Endodermal cell (in vitro differentiated cells): ENCODE measurements at regions not wholly inside any gene's neighbourhood (a gene's known extent, or its start where the extent isn't known, plus 50 kb on each side); places are given as distances from the start of the nearest gene placed in this dataset.

ENCODE experiments used
- DNase-seq: peaks from one replicate; pipeline ENCODE4 v3.0.0-alpha.2; 2017
- H3K27ac ChIP-seq: 2 replicates; pipeline ENCODE4 v1.5.1; 2013; ENCODE audit warnings: mild to moderate bottlenecking, low read depth, low read length, moderate library complexity
- H3K27me3 ChIP-seq: 2 replicates; pipeline ENCODE4 v1.6.1; 2013; ENCODE audit warnings: mild to moderate bottlenecking, low read length, moderate library complexity; ENCODE audit not compliant: insufficient read depth, control insufficient read depth, poor library complexity, severe bottlenecking
- H3K36me3 ChIP-seq: 2 replicates; pipeline ENCODE4 v1.7.0; 2013; ENCODE audit warnings: mild to moderate bottlenecking, low read length, moderate library complexity; ENCODE audit not compliant: control insufficient read depth, insufficient read depth
- H3K4me1 ChIP-seq: one replicate; pipeline ENCODE4 v1.7.0; 2013; ENCODE audit warnings: low read length; ENCODE audit not compliant: control insufficient read depth, insufficient read depth
- H3K4me3 ChIP-seq: 2 replicates; pipeline ENCODE4 v1.5.1; 2013; ENCODE audit warnings: mild to moderate bottlenecking, low read length, moderate library complexity
- H3K9ac ChIP-seq: 2 replicates; pipeline ENCODE4 v1.6.1; 2013; ENCODE audit warnings: mild to moderate bottlenecking, low read length, moderate library complexity; ENCODE audit not compliant: poor library complexity, severe bottlenecking; ENCODE audit errors: extremely low read depth
- H3K9me3 ChIP-seq: 2 replicates; pipeline ENCODE4 v1.6.1; 2013; ENCODE audit warnings: mild to moderate bottlenecking, low read length, moderate library complexity; ENCODE audit not compliant: control insufficient read depth
- H3K27ac Mint-ChIP-seq: 2 replicates; pipeline ENCODE4 v1.8.0; 2020; ENCODE audit warnings: mixed read lengths
- H3K27me3 Mint-ChIP-seq: 2 replicates; pipeline ENCODE4 v1.8.0; 2021; ENCODE audit warnings: mild to moderate bottlenecking, mixed read lengths; ENCODE audit not compliant: insufficient read depth
- H3K36me3 Mint-ChIP-seq: 2 replicates; pipeline ENCODE4 v1.8.0; 2020; ENCODE audit warnings: low read depth, mixed read lengths
- H3K4me1 Mint-ChIP-seq: 2 replicates; pipeline ENCODE4 v1.8.0; 2020; ENCODE audit warnings: mixed read lengths
- H3K4me3 Mint-ChIP-seq: 2 replicates; pipeline ENCODE4 v1.8.0; 2020; ENCODE audit warnings: mild to moderate bottlenecking, moderate library complexity, mixed read lengths
- H3K9me3 Mint-ChIP-seq: 2 replicates; pipeline ENCODE4 v1.8.0; 2020; ENCODE audit warnings: mild to moderate bottlenecking, mixed read lengths
- WGBS, 2 experiments: methylation state at CpG; one replicate each; pipeline versions ENCODE4 v1.1.5 to v1.1.7; 2013; ENCODE audit warnings: missing lambda C conversion rate in 2 of 2, mixed read lengths in 1 of 2; ENCODE audit not compliant: insufficient coverage in 1 of 2, insufficient read length in 1 of 2; 5-methylcytosine and 5-hydroxymethylcytosine counted together
- TF ChIP-seq, protein P1 (sequence below): fragments of 200-600 bp; sonication (generic); conservative IDR thresholded peaks from 2 replicates; pipeline ENCODE4 v1.5.0; 2021; ENCODE audit warnings: antibody characterized with exemption, mild to moderate bottlenecking

DNA sequence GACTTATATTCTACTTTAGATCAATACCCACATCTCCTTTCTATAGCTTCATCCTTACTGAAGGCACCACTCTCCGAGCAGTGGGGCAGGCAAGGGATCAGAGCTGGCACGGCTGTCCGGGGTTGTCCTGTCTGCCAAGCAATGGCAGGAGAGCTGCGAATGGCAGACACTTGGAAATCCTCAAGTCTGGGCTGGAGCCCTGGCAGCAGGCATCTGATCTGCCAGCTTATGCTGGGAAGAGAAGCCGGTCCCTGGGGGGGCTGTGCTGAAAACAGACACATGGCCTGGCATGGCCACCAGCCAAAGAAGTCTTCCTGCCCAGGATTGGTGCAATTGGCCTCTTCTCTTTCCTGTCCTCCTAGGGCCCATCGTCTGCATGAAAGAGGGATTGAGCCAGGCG is 280.2 kb upstream of the PWP1 start:
- Mint-ChIP-seq H3K27me3 (peaks cover 2% of the 10 kb centered on the region), H3K4me3 (no peak overlapping the region), H3K9me3 (no peaks in the 10 kb centered on the region), H3K4me1 (no peaks in the 10 kb centered on the region), H3K36me3 (no peaks in the 10 kb centered on the region), H3K27ac (no peak overlapping the region)
- TF ChIP-seq, protein P1, sequence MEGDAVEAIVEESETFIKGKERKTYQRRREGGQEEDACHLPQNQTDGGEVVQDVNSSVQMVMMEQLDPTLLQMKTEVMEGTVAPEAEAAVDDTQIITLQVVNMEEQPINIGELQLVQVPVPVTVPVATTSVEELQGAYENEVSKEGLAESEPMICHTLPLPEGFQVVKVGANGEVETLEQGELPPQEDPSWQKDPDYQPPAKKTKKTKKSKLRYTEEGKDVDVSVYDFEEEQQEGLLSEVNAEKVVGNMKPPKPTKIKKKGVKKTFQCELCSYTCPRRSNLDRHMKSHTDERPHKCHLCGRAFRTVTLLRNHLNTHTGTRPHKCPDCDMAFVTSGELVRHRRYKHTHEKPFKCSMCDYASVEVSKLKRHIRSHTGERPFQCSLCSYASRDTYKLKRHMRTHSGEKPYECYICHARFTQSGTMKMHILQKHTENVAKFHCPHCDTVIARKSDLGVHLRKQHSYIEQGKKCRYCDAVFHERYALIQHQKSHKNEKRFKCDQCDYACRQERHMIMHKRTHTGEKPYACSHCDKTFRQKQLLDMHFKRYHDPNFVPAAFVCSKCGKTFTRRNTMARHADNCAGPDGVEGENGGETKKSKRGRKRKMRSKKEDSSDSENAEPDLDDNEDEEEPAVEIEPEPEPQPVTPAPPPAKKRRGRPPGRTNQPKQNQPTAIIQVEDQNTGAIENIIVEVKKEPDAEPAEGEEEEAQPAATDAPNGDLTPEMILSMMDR = no peak
- H3K36me3 ChIP-seq = no peaks in the 10 kb centered on the region
- WGBS, 2 experiments = 89 to 100% methylated on average over 1 to 7 of the region's 7 CpGs
- H3K27ac ChIP-seq = no peak overlapping the region
- H3K9ac ChIP-seq = no peak overlapping the region
- DNase-seq = no peak
- no peak overlapping the region for H3K4me3 ChIP-seq
- no peaks in the 10 kb centered on the region for H3K4me1 ChIP-seq
- H3K9me3 ChIP-seq = no peaks in the 10 kb centered on the region
- no peaks in the 10 kb centered on the region for H3K27me3 ChIP-seq

GRCh38 chr12:107406932-107407331 is 278.7 kb upstream of the PWP1 start:
- Mint-ChIP-seq H3K9me3 (no peaks in the 10 kb centered on the region), H3K36me3 (no peaks in the 10 kb centered on the region), H3K27me3 (peaks cover 2% of the 10 kb centered on the region), H3K4me3 (no peak overlapping the region), H3K4me1 (no peaks in the 10 kb centered on the region), H3K27ac (no peak overlapping the region)
- 89 to 90% methylated on average over 5 of the region's 5 CpGs for WGBS, 2 experiments
- Histone ChIP-seq H3K9ac (no peak overlapping the region), H3K27ac (no peak overlapping the region), H3K36me3 (no peaks in the 10 kb centered on the region), H3K4me3 (no peak overlapping the region), H3K4me1 (no peaks in the 10 kb centered on the region), H3K27me3 (no peaks in the 10 kb centered on the region), H3K9me3 (no peaks in the 10 kb centered on the region)
- TF ChIP-seq, protein P1 = no peak
- DNase-seq = no peak

- Mint-ChIP-seq H3K27ac (no peak overlapping the region), H3K9me3 (no peaks in the 10 kb centered on the region), H3K36me3 (no peaks in the 10 kb centered on the region), H3K27me3 (peaks cover 4% of the 10 kb centered on the region), H3K4me1 (no peaks in the 10 kb centered on the region), H3K4me3 (no peak overlapping the region)
- DNase-seq = no peak
- Histone ChIP-seq H3K27ac (no peak overlapping the region), H3K4me1 (no peaks in the 10 kb centered on the region), H3K27me3 (no peaks in the 10 kb centered on the region), H3K9me3 (no peaks in the 10 kb centered on the region), H3K4me3 (no peak overlapping the region), H3K36me3 (no peaks in the 10 kb centered on the region), H3K9ac (no peak overlapping the region)
- TF ChIP-seq, protein P1 = no peak
- WGBS, 2 experiments = 93 to 94% methylated on average over 13 to 14 of the region's 14 CpGs
These were observed 273.6 kb upstream of the PWP1 start for GRCh38 chr12:107411792-107412535.
